ENCODE measurements at regions not wholly inside any gene's neighbourhood (a gene's known extent, or its start where the extent isn't known, plus 50 kb on each side); places are given as distances from the start of the nearest gene placed in this dataset.

DNA sequence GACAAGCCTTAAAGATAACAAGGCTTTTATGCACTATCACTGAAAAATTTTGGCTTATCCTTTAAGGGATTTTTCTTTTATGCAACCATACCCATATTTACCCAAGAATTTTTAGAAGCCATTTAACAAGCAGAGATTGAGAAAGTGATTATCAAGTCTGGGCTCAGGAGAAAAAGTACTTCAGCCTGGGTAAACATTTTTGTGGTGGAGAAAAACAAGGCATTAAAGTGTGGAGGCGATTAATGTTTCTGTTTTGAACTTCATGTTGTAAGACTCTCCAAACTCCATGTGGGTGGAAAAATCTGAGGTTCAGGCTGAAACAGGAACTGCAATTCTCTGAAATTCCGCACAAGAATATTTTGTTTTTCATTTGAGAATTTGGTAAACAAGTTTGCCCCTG is 260.4 kb upstream of the KCNMB2 start:
- no peak overlapping the region for H3K27ac Mint-ChIP-seq (ENCODE audit: unreplicated experiment)
- no peak for DNase-seq (ENCODE audit: extremely low spot score, unreplicated experiment)
- H3K36me3 Mint-ChIP-seq (ENCODE audit: unreplicated experiment): peaks cover 5% of the 10 kb centered on the region
- H3K4me1 Mint-ChIP-seq (ENCODE audit: unreplicated experiment): peaks cover 2% of the 10 kb centered on the region
- H3K9me3 Mint-ChIP-seq (ENCODE audit: unreplicated experiment): peaks cover 25% of the 10 kb centered on the region
- TF ChIP-seq, protein P1, sequence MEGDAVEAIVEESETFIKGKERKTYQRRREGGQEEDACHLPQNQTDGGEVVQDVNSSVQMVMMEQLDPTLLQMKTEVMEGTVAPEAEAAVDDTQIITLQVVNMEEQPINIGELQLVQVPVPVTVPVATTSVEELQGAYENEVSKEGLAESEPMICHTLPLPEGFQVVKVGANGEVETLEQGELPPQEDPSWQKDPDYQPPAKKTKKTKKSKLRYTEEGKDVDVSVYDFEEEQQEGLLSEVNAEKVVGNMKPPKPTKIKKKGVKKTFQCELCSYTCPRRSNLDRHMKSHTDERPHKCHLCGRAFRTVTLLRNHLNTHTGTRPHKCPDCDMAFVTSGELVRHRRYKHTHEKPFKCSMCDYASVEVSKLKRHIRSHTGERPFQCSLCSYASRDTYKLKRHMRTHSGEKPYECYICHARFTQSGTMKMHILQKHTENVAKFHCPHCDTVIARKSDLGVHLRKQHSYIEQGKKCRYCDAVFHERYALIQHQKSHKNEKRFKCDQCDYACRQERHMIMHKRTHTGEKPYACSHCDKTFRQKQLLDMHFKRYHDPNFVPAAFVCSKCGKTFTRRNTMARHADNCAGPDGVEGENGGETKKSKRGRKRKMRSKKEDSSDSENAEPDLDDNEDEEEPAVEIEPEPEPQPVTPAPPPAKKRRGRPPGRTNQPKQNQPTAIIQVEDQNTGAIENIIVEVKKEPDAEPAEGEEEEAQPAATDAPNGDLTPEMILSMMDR (IDR thresholded peaks at IDR 0.05): no peak
- no peaks in the 10 kb centered on the region for H3K27me3 Mint-ChIP-seq (ENCODE audit: unreplicated experiment)
- no peak overlapping the region for H3K4me3 Mint-ChIP-seq (ENCODE audit: unreplicated experiment)

DNA sequence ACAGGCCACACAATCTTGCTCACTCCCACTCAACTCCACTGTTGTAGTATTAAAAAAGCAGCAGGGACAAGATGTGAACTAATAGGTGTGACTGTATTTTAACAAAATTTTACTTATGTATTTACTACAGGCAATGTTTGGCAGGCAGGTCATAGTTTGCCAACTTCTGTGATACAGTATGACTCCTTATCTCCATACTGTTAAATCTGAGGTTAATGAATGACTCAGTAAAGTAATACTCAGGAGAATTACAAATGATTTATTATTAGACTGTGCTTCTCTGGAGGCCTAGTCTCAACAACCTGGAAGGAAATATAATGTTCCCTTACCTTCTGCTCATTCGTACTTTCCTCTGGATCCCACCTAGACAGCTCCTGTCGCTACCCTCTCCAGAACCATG is 258.6 kb upstream of the KCNMB2 start:
- H3K27ac Mint-ChIP-seq (ENCODE audit: unreplicated experiment): no peak overlapping the region
- H3K27me3 Mint-ChIP-seq (ENCODE audit: unreplicated experiment): no peaks in the 10 kb centered on the region
- DNase-seq (ENCODE audit: extremely low spot score, unreplicated experiment): no peak
- peaks cover 2% of the 10 kb centered on the region for H3K4me1 Mint-ChIP-seq (ENCODE audit: unreplicated experiment)
- peaks cover 5% of the 10 kb centered on the region for H3K36me3 Mint-ChIP-seq (ENCODE audit: unreplicated experiment)
- peaks cover 39% of the 10 kb centered on the region for H3K9me3 Mint-ChIP-seq (ENCODE audit: unreplicated experiment)
- TF ChIP-seq, protein P1 (IDR thresholded peaks at IDR 0.05): no peak
- H3K4me3 Mint-ChIP-seq (ENCODE audit: unreplicated experiment): no peak overlapping the region

DNA sequence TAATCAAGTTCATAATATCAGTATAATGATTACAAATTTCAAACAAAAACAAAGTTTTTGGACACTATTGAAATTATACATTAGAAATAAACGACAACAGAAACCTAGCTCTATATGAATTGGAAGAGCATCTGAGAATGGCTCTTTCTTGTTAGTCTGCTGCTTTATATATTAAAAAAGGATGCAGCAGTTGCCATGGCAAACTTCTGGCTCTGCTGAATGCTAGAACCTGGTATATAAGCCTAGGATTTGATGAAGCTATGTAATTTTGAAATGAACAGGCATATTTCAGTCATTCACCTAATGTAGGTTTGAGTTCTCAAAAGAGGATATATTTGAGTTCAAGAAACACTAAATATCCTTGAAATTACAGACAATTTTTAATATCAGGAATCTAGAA is 252.7 kb upstream of the KCNMB2 start:
- no peak for DNase-seq (ENCODE audit: extremely low spot score, unreplicated experiment)
- H3K9me3 Mint-ChIP-seq (ENCODE audit: unreplicated experiment): peaks cover 30% of the 10 kb centered on the region
- peaks cover 5% of the 10 kb centered on the region for H3K36me3 Mint-ChIP-seq (ENCODE audit: unreplicated experiment)
- no peak overlapping the region for H3K27ac Mint-ChIP-seq (ENCODE audit: unreplicated experiment)
- H3K4me3 Mint-ChIP-seq (ENCODE audit: unreplicated experiment): no peak overlapping the region
- no peaks in the 10 kb centered on the region for H3K27me3 Mint-ChIP-seq (ENCODE audit: unreplicated experiment)
- H3K4me1 Mint-ChIP-seq (ENCODE audit: unreplicated experiment): no peaks in the 10 kb centered on the region
- TF ChIP-seq, protein P1 (IDR thresholded peaks at IDR 0.05): no peak

DNA sequence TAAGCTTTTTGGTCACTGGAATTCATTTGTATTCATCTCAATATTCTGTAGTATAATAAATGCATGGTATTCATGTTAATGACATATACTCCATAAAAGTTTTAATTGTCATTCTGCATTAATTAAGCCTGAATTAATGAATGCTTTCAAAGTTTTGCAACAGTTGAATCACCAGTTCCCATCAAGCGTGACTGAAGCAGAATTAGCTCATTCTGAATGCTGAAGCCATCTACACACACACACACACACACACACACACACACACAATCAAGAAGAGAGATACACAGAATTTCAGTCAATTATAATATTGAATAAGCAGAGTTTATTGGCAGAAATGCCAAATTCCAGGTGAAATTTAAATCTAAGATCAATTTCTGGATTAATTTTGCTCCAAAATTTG is 252.1 kb upstream of the KCNMB2 start:
- no peak overlapping the region for H3K27ac Mint-ChIP-seq (ENCODE audit: unreplicated experiment)
- TF ChIP-seq, protein P1 (IDR thresholded peaks at IDR 0.05): no peak
- no peaks in the 10 kb centered on the region for H3K27me3 Mint-ChIP-seq (ENCODE audit: unreplicated experiment)
- H3K9me3 Mint-ChIP-seq (ENCODE audit: unreplicated experiment): peaks cover 28% of the 10 kb centered on the region
- peaks cover 5% of the 10 kb centered on the region for H3K36me3 Mint-ChIP-seq (ENCODE audit: unreplicated experiment)
- H3K4me1 Mint-ChIP-seq (ENCODE audit: unreplicated experiment): no peaks in the 10 kb centered on the region
- DNase-seq (ENCODE audit: extremely low spot score, unreplicated experiment): no peak
- no peak overlapping the region for H3K4me3 Mint-ChIP-seq (ENCODE audit: unreplicated experiment)

GRCh38 chr3:178288074-178288473 is 248.2 kb upstream of the KCNMB2 start:
- DNase-seq (ENCODE audit: extremely low spot score, unreplicated experiment): no peak
- H3K4me3 Mint-ChIP-seq (ENCODE audit: unreplicated experiment): no peak overlapping the region
- H3K27ac Mint-ChIP-seq (ENCODE audit: unreplicated experiment): no peak overlapping the region
- H3K27me3 Mint-ChIP-seq (ENCODE audit: unreplicated experiment): no peaks in the 10 kb centered on the region
- H3K4me1 Mint-ChIP-seq (ENCODE audit: unreplicated experiment): peaks cover 26% of the 10 kb centered on the region
- TF ChIP-seq, protein P1 (IDR thresholded peaks at IDR 0.05): no peak
- peaks cover 3% of the 10 kb centered on the region for H3K9me3 Mint-ChIP-seq (ENCODE audit: unreplicated experiment)
- no peaks in the 10 kb centered on the region for H3K36me3 Mint-ChIP-seq (ENCODE audit: unreplicated experiment)
